ENCODE measurements at regions not wholly inside any gene's neighbourhood (a gene's known extent, or its start where the extent isn't known, plus 50 kb on each side); places are given as distances from the start of the nearest gene placed in this dataset.

GRCh38 chr2:64325852-64326577, 127.9 kb upstream of the LGALSL start:
- H3K27ac ChIP-seq (ENCODE audit: low read depth): no peak overlapping the region
- no peak overlapping the region for H3K4me3 Mint-ChIP-seq
- H3K4me3 ChIP-seq: no peak overlapping the region
- no peaks in the 10 kb centered on the region for H3K79me2 ChIP-seq (replicated peaks; ENCODE audit: insufficient read depth)
- H3K36me3 Mint-ChIP-seq (ENCODE audit: low read depth): no peaks in the 10 kb centered on the region
- H2AFZ ChIP-seq: no peak overlapping the region
- TF ChIP-seq ZNF114 (CRISPR knock-in tag; IDR thresholded peaks at IDR 0.05): no peak
- TF ChIP-seq ZNF462 (CRISPR knock-in tag; IDR thresholded peaks at IDR 0.05): no peak
- TF ChIP-seq POLR2AphosphoS5 (IDR thresholded peaks at IDR 0.05; ENCODE audit: low read depth): no peak
- no peak for TF ChIP-seq EZH2phosphoT487 (IDR thresholded peaks at IDR 0.05; ENCODE audit: unreplicated experiment)
- TF ChIP-seq JUNB (IDR thresholded peaks at IDR 0.05; ENCODE audit: unreplicated experiment): no peak
- TF ChIP-seq ZNF331 (CRISPR knock-in tag; IDR thresholded peaks at IDR 0.05; ENCODE audit: low read depth): no peak
- no peak for TF ChIP-seq CREB1 (CRISPR knock-in tag; IDR thresholded peaks at IDR 0.05; ENCODE audit: low read depth)
- TF ChIP-seq REST (IDR thresholded peaks at IDR 0.05; ENCODE audit: unreplicated experiment): no peak
- no peak for TF ChIP-seq CTCF (conservative IDR thresholded peaks at IDR 0.05; ENCODE audit: low read depth in 2 of 2)
- TF ChIP-seq STAT1 (IDR thresholded peaks at IDR 0.05; ENCODE audit: unreplicated experiment): no peak
- no peak for TF ChIP-seq ETS1 (IDR thresholded peaks at IDR 0.05)
- no peak for TF ChIP-seq EZH2 (IDR thresholded peaks at IDR 0.05; ENCODE audit: low read depth, unreplicated experiment)
- no peak for TF ChIP-seq NANOG (IDR thresholded peaks at IDR 0.05; ENCODE audit: borderline replicate concordance)
- H3K27me3 Mint-ChIP-seq (ENCODE audit: insufficient read depth, low read depth, poor library complexity): peaks cover 14% of the 10 kb centered on the region
- H3F3A ChIP-seq (replicated peaks; ENCODE audit: low read depth): 0 out of 2 replicates have a peak, but pooled peaks cover 4% of the 10 kb centered on the region
- DNase-seq (ENCODE audit: low spot score) (no peak), ATAC-seq (no peak)
- H3K4me2 ChIP-seq: no peak overlapping the region
- peaks cover 10% of the 10 kb centered on the region; the same call in 1 of the 2 replicates for H3K9me2 ChIP-seq (ENCODE audit: insufficient read depth)
- no peaks in the 10 kb centered on the region for H4K20me1 ChIP-seq (replicated peaks; ENCODE audit: insufficient read depth)
- no peaks in the 10 kb centered on the region for H3K27me3 ChIP-seq (ENCODE audit: insufficient read depth)
- H3K4me1 Mint-ChIP-seq: peaks cover 51% of the 10 kb centered on the region
- H3K27ac Mint-ChIP-seq: no peak overlapping the region
- H3K4me1 ChIP-seq (ENCODE audit: insufficient read depth): peaks cover 36% of the 10 kb centered on the region
- no peaks in the 10 kb centered on the region for H3K36me3 ChIP-seq (ENCODE audit: insufficient read depth)
- no peaks in the 10 kb centered on the region for H3K9me3 Mint-ChIP-seq

Data from GM23338 (cell line).